ENCODE measurements at regions not wholly inside any gene's neighbourhood (a gene's known extent, or its start where the extent isn't known, plus 50 kb on each side); places are given as distances from the start of the nearest gene placed in this dataset.

DNA sequence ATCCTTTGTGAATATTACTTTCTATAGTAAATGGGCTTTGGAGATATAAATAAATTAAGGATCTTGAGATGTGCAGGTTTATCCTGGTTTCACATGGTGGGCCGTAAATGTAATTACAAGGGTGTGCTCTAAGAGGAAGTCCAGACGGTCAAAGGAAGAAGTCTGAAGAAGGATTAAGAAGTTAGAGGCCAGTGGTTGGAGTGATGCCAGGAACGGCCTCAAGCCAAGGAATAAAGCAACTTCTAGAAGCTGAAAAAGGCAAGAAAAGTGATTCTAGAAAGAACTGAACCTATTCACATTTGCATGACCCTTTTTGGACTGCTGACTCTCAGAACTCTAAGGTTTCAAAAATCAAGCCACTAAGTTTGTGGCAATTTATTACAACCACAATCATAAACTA lies 981.3 kb upstream of the ALCAM start:
- TF ChIP-seq, protein P1, sequence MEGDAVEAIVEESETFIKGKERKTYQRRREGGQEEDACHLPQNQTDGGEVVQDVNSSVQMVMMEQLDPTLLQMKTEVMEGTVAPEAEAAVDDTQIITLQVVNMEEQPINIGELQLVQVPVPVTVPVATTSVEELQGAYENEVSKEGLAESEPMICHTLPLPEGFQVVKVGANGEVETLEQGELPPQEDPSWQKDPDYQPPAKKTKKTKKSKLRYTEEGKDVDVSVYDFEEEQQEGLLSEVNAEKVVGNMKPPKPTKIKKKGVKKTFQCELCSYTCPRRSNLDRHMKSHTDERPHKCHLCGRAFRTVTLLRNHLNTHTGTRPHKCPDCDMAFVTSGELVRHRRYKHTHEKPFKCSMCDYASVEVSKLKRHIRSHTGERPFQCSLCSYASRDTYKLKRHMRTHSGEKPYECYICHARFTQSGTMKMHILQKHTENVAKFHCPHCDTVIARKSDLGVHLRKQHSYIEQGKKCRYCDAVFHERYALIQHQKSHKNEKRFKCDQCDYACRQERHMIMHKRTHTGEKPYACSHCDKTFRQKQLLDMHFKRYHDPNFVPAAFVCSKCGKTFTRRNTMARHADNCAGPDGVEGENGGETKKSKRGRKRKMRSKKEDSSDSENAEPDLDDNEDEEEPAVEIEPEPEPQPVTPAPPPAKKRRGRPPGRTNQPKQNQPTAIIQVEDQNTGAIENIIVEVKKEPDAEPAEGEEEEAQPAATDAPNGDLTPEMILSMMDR (IDR thresholded peaks at IDR 0.05): no peak
- TF ChIP-seq CEBPB (IDR thresholded peaks at IDR 0.05): no peak

Measured in A549 (cell line).